Fibroblast of mammary gland (primary cell): ENCODE measurements at regions not wholly inside any gene's neighbourhood (a gene's known extent, or its start where the extent isn't known, plus 50 kb on each side); places are given as distances from the start of the nearest gene placed in this dataset.

Experiments used
- DNase-seq: peaks from one replicate; pipeline ENCODE4 v3.0.0-alpha.2; 2010; ENCODE audit warnings: low read depth
- H3K4me3 ChIP-seq: 2 replicates; pipeline ENCODE4 v1.5.1; 2011; ENCODE audit warnings: low read depth, mild to moderate bottlenecking, low read length, moderate library complexity; ENCODE audit not compliant: control insufficient read depth
- CTCF ChIP-seq: conservative IDR thresholded peaks from 2 replicates; pipeline ENCODE4 v1.5.1; 2011; ENCODE audit warnings: low read depth, low read length, inconsistent platforms; ENCODE audit not compliant: control insufficient read depth, insufficient read depth

- H3K4me3 ChIP-seq, result no peak overlapping the region
- no peak for TF ChIP-seq CTCF
- DNase-seq, result no peak
These were observed 171.2 kb upstream of the PGRMC2 start for GRCh38 chr4:128458816-128459215.

GRCh38 chr4:128457726-128458125 lies 170.1 kb upstream of the PGRMC2 start:
- no peak overlapping the region for H3K4me3 ChIP-seq
- DNase-seq, result no peak
- no peak for TF ChIP-seq CTCF

- no peak overlapping the region for H3K4me3 ChIP-seq
- DNase-seq, result no peak
- TF ChIP-seq CTCF, result no peak
These were observed 168.6 kb upstream of the PGRMC2 start for GRCh38 chr4:128456171-128456570.

- TF ChIP-seq CTCF, result no peak
- no peak overlapping the region for H3K4me3 ChIP-seq
- no peak for DNase-seq
These were observed 167.9 kb upstream of the PGRMC2 start for GRCh38 chr4:128455480-128455879.

GRCh38 chr4:128454881-128455280 lies 167.3 kb upstream of the PGRMC2 start:
- no peak for TF ChIP-seq CTCF
- H3K4me3 ChIP-seq, result no peak overlapping the region
- DNase-seq, result no peak

GRCh38 chr4:128454281-128454871 lies 166.8 kb upstream of the PGRMC2 start:
- peak overlapping the region; percentile 21 for H3K4me3 ChIP-seq
- peak; percentile 97 for DNase-seq
- TF ChIP-seq CTCF, result peak; percentile 93

GRCh38 chr4:128452415-128452814 lies 164.8 kb upstream of the PGRMC2 start:
- TF ChIP-seq CTCF, result no peak
- no peak overlapping the region for H3K4me3 ChIP-seq
- no peak for DNase-seq
